CD14-positive monocyte (primary cell): ENCODE measurements at regions not wholly inside any gene's neighbourhood (a gene's known extent, or its start where the extent isn't known, plus 50 kb on each side); places are given as distances from the start of the nearest gene placed in this dataset.

Experiments used
- DNase-seq, 3 donors: peaks; one replicate each; pipeline ENCODE4 v3.0.0-alpha.2; 2011 to 2022
- H2AFZ ChIP-seq: 2 replicates; pipeline ENCODE4 v1.6.0; 2012; ENCODE audit warnings: mild to moderate bottlenecking, low read depth, low read length, inconsistent platforms; ENCODE audit not compliant: insufficient read depth, poor library complexity, severe bottlenecking
- H3K27ac ChIP-seq, 2 donors: 1 replicate in 1 of 2; 2 replicates in 1 of 2; pipeline ENCODE4 v1.5.1; 2012 to 2013; ENCODE audit warnings: low read length in 2 of 2, control low read depth in 1 of 2, inconsistent platforms in 1 of 2, low read depth in 1 of 2, mild to moderate bottlenecking in 1 of 2
- H3K27me3 ChIP-seq, 2 donors: one replicate each; pipeline versions ENCODE4 v1.6.0 to v1.6.1; 2011 to 2013; ENCODE audit warnings: low read length in 2 of 2; ENCODE audit not compliant: control insufficient read depth in 2 of 2, insufficient read depth in 2 of 2
- H3K36me3 ChIP-seq, 2 donors: replicated peaks in 1 of 2; 1 replicate in 1 of 2; 2 replicates in 1 of 2; pipeline versions ENCODE4 v1.5.1 to v1.6.1; 2012 to 2013; ENCODE audit warnings: low read length in 2 of 2, control low read depth in 1 of 2, inconsistent platforms in 1 of 2, mild to moderate bottlenecking in 1 of 2; ENCODE audit not compliant: insufficient read depth in 2 of 2, control insufficient read depth in 1 of 2
- H3K4me1 ChIP-seq, 2 donors: 1 replicate in 1 of 2; 2 replicates in 1 of 2; pipeline versions ENCODE4 v1.5.1 to v1.6.1; 2012 to 2013; ENCODE audit warnings: low read length in 2 of 2, control low read depth in 1 of 2, inconsistent platforms in 1 of 2, mild to moderate bottlenecking in 1 of 2, moderate library complexity in 1 of 2; ENCODE audit not compliant: insufficient read depth in 2 of 2, control insufficient read depth in 1 of 2
- H3K4me2 ChIP-seq: replicated peaks from 2 replicates; pipeline ENCODE3; 2012; ENCODE audit warnings: low read length, moderate library complexity, mild to moderate bottlenecking; ENCODE audit not compliant: poor library complexity, severe bottlenecking; ENCODE audit errors: extremely low read depth
- H3K4me3 ChIP-seq, 3 experiments: fragments of 200-600 bp in 1 of 3; sonication (generic) in 1 of 3; replicated peaks in 1 of 3; 1 replicate in 2 of 3; 2 replicates in 1 of 3; pipeline ENCODE4 v1.5.1; 2011 to 2013; ENCODE audit warnings: low read length in 3 of 3, mild to moderate bottlenecking in 3 of 3, control low read depth in 2 of 3, low read depth in 2 of 3, inconsistent platforms in 1 of 3, moderate library complexity in 1 of 3
- H3K79me2 ChIP-seq: 2 replicates; pipeline ENCODE4 v1.6.0; 2012; ENCODE audit warnings: mild to moderate bottlenecking, control low read depth, inconsistent platforms, low read length, moderate library complexity; ENCODE audit not compliant: insufficient read depth
- H3K9ac ChIP-seq: 2 replicates; pipeline ENCODE4 v1.6.0; 2017; ENCODE audit warnings: low read length, mild to moderate bottlenecking; ENCODE audit not compliant: insufficient read depth, poor library complexity, severe bottlenecking
- H3K9me3 ChIP-seq, 2 donors: replicated peaks in 1 of 2; 1 replicate in 1 of 2; 2 replicates in 1 of 2; pipeline versions ENCODE4 v1.5.1 to v1.6.1; 2012 to 2013; ENCODE audit warnings: low read length in 2 of 2, control low read depth in 1 of 2; ENCODE audit not compliant: control insufficient read depth in 1 of 2, insufficient read depth in 1 of 2
- H4K20me1 ChIP-seq: 2 replicates; pipeline ENCODE4 v1.6.0; 2012; ENCODE audit warnings: mild to moderate bottlenecking, low read length, control low read depth, moderate library complexity; ENCODE audit not compliant: insufficient read depth
- H3K27ac Mint-ChIP-seq, 7 donors: one replicate each; pipeline ENCODE4 v1.8.0; 2020; ENCODE audit warnings: mild to moderate bottlenecking in 7 of 7, mixed read lengths in 7 of 7, moderate library complexity in 6 of 7, inconsistent platforms in 2 of 7
- H3K27me3 Mint-ChIP-seq, 3 donors: one replicate each; pipeline ENCODE4 v1.8.0; 2021 to 2022; ENCODE audit warnings: low read depth in 3 of 3, mild to moderate bottlenecking in 3 of 3, mixed read lengths in 3 of 3, moderate library complexity in 3 of 3, inconsistent platforms in 1 of 3
- H3K36me3 Mint-ChIP-seq, 2 donors: one replicate each; pipeline ENCODE4 v1.8.0; 2020; ENCODE audit warnings: mixed read lengths in 2 of 2, inconsistent platforms in 1 of 2, mild to moderate bottlenecking in 1 of 2
- H3K4me1 Mint-ChIP-seq: one replicate; pipeline ENCODE4 v1.8.0; 2020; ENCODE audit warnings: mild to moderate bottlenecking, mixed read lengths
- H3K4me3 Mint-ChIP-seq, 2 donors: one replicate each; pipeline ENCODE4 v1.8.0; 2020; ENCODE audit warnings: mild to moderate bottlenecking in 2 of 2, mixed read lengths in 2 of 2, moderate library complexity in 1 of 2
- H3K9me3 Mint-ChIP-seq, 7 donors: one replicate each; pipeline ENCODE4 v1.8.0; 2020 to 2022; ENCODE audit warnings: mixed read lengths in 7 of 7, mild to moderate bottlenecking in 6 of 7, moderate library complexity in 6 of 7, inconsistent platforms in 2 of 7
- CTCF ChIP-seq: fragments of 200-600 bp; IDR thresholded peaks from one replicate; pipeline ENCODE4 v1.8.0; 2022; ENCODE audit warnings: antibody characterized with exemption, mild to moderate bottlenecking
- WGBS: methylation state at CpG from one replicate; pipeline ENCODE4 v1.1.5; 2013; ENCODE audit warnings: missing lambda C conversion rate; ENCODE audit not compliant: insufficient coverage; 5-methylcytosine and 5-hydroxymethylcytosine counted together
- intact Hi-C, 2 donors: fragments of 100-400 bp; cut with micrococcal nuclease; formaldehyde crosslinking; loops; one replicate each; pipeline versions ENCODE4 v1.15.0 to v1.15.1; 2023

GRCh38 chr10:78288663-78289062 is 255.0 kb downstream of the RPS24 start:
- Mint-ChIP-seq H3K4me3 (no peak overlapping the region), H3K27me3 (peaks cover 2 to 7% (median 6%) of the 10 kb centered on the region in 3 donors), H3K36me3 (no peaks in the 10 kb centered on the region), H3K4me1 (peaks cover 8% of the 10 kb centered on the region), H3K9me3 (peaks cover 0 to 3% (median 0%) of the 10 kb centered on the region in 7 donors), H3K27ac (no peak overlapping the region)
- Histone ChIP-seq H2AFZ (no peak overlapping the region), H3K27me3 (no peaks in the 10 kb centered on the region), H3K4me3 (no peak overlapping the region), H3K79me2 (no peaks in the 10 kb centered on the region), H3K36me3 (no peaks in the 10 kb centered on the region), H4K20me1 (no peaks in the 10 kb centered on the region), H3K27ac (no peak overlapping the region), H3K9me3 (no peaks in the 10 kb centered on the region), H3K4me1 (peaks cover 3 to 8% of the 10 kb centered on the region in 2 donors), H3K9ac (no peak overlapping the region), H3K4me2 (no peak overlapping the region)
- WGBS: 100% methylated on average over 1 of the region's 3 CpGs
- no peak for TF ChIP-seq CTCF
- DNase-seq: no peak
- intact Hi-C loops: no loop called here

GRCh38 chr10:78290131-78290750 is 256.6 kb downstream of the RPS24 start:
- H3K27ac Mint-ChIP-seq: peak overlapping the region in 1 of 7 donors; percentile 1
- peaks cover 8% of the 10 kb centered on the region for H3K4me1 Mint-ChIP-seq
- DNase-seq: no peak

More at GRCh38 chr10:78290131-78290750, 256.6 kb downstream of the RPS24 start:
- Histone ChIP-seq H3K9me3 (no peaks in the 10 kb centered on the region), H3K4me3 (no peak overlapping the region), H4K20me1 (no peaks in the 10 kb centered on the region), H3K79me2 (no peaks in the 10 kb centered on the region), H2AFZ (no peak overlapping the region), H3K27ac (no peak overlapping the region), H3K27me3 (no peaks in the 10 kb centered on the region), H3K4me2 (no peak overlapping the region), H3K36me3 (no peaks in the 10 kb centered on the region), H3K9ac (no peak overlapping the region), H3K4me1 (peaks cover 3 to 8% of the 10 kb centered on the region in 2 donors)
- WGBS: 100% methylated on average over 5 of the region's 11 CpGs
- intact Hi-C loops: no loop called here
- TF ChIP-seq CTCF: no peak
- Mint-ChIP-seq H3K4me3 (no peak overlapping the region), H3K9me3 (no peaks in the 10 kb centered on the region), H3K27me3 (peaks cover 2 to 4% (median 2%) of the 10 kb centered on the region in 3 donors), H3K36me3 (no peaks in the 10 kb centered on the region)
